ENCODE measurements at regions not wholly inside any gene's neighbourhood (a gene's known extent, or its start where the extent isn't known, plus 50 kb on each side); places are given as distances from the start of the nearest gene placed in this dataset.
"Not testable (repeated sequence)": the region's sequence is repeated elsewhere in the genome, so short reads cannot be mapped to it uniquely, and the experiment has no call there.

- DNase-seq = no peak
Measured at GRCh38 chr4:188754372-188755002, 615.2 kb downstream of the TRIML1 start.

GRCh38 chr4:188767496-188767895 lies 628.3 kb downstream of the TRIML1 start:
- DNase-seq = no peak

DNA sequence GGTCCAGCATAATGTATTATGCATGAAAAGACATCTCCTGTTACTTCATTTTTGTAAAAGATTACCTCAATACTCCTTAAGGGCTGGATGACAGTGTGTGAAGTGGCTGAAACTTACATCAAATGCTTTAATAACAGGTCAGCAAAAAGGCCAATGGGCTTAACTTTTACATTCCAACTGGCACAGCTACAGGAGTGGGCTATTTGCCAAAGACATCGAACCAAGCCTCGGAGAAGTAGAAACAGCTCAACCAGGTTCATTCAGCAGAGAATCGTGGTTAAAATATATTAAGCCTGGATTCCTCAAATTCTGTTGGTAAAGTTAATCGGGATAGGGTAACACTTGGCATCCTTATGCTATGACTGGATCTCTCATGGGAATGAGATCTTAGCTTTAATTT lies 639.7 kb downstream of the TRIML1 start:
- DNase-seq = no peak

GRCh38 chr4:188779581-188779980 lies 640.3 kb downstream of the TRIML1 start:
- no peak for DNase-seq

GRCh38 chr4:188780028-188780427 lies 640.8 kb downstream of the TRIML1 start:
- no peak for DNase-seq

- no peak for DNase-seq
Measured at GRCh38 chr4:188780686-188781085, 641.4 kb downstream of the TRIML1 start.

DNA sequence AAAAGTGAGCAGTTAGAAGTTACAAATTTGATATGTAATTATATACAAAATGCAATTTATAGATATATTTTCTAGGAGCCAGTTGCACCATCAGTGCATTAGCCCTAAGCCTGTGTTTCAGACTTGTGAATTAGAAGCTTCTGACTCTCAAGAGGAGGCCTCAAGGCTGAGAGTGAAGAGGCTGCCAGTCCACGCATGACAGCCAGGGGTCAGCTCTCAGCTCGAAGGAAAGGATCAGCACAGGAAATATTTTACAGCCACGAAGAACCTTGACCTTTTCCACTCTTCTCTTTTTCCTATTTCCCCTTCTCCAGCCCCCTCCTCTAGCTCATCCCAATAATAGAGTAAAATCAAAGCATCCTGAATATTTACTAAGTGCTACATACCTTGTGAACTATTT lies 642.4 kb downstream of the TRIML1 start:
- no peak for DNase-seq

GRCh38 chr4:188783175-188783574 lies 643.9 kb downstream of the TRIML1 start:
- no peak for DNase-seq

DNA sequence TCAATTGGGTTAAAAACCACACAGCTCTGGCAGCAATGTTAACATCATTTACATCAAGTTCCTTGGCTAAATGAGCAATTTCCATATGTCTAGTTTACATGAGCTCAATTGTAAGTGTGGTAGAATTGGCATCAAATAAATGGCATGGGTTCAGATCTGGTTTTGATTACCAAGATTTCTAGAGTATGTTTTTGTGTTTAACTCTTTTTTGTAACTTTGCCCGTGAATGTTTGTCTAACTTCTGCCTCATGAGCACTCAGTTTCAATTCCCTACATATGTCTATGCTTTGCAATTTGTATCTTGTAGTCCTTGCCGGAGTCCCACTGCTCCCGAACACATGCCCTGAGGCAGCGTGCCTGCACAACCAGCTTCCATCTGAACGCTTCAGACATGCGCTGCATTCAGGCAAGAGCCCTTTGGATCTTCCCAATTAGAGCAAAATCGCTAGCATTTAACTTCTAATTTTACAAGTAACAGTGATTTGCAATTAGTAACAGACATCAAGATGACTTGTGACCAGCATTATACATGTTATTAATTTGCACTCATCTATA lies 644.4 kb downstream of the TRIML1 start:
- no peak for DNase-seq

- DNase-seq = not testable (repeated sequence)
Measured at GRCh38 chr4:188796600-188796999, 657.4 kb downstream of the TRIML1 start.

GRCh38 chr4:188797011-188797410 lies 657.8 kb downstream of the TRIML1 start:
- DNase-seq = not testable (repeated sequence)

GRCh38 chr4:188804861-188805260 lies 665.6 kb downstream of the TRIML1 start:
- no peak for DNase-seq

- no peak for DNase-seq
Measured at GRCh38 chr4:188811121-188811520, 671.9 kb downstream of the TRIML1 start.

- DNase-seq = no peak
Measured at GRCh38 chr4:188812644-188813043, 673.4 kb downstream of the TRIML1 start.

DNA sequence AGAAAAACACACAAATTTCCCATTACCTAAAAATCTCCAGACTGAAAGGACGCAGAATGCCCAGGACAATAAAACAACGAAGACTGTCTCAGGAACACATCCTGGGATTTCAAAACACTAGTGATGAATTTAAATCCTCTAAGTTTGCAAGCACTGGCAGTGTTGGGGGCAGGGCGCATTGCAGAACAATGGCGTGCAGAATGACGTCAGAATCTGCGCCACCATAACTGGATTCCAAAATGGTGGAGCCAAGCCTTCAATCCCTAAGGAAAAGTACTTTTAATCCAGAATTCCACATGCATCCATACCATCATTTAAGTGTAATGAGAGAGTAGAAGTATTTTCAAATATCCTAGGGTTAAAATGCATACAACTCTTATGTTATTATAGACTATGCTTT lies 679.1 kb downstream of the TRIML1 start:
- no peak for DNase-seq

DNA sequence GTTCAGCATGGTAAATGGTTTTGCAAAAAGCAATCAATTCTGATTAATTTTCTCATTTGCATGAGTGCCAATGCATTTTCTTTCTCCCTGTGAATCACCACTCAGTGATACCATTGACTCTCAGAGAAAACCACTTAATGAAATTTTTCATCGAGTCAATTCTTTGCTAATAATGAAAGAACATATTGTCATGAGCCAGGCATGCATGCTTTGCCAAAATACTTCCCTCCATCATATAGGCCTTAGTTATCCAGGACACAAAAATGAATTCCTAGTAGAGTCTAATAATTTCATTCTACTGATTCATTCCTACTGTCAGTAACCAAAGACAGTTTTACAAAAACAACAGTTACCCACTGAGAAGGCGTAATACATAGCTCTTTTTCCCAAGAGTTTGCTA lies 680.0 kb downstream of the TRIML1 start:
- DNase-seq = no peak

DNA sequence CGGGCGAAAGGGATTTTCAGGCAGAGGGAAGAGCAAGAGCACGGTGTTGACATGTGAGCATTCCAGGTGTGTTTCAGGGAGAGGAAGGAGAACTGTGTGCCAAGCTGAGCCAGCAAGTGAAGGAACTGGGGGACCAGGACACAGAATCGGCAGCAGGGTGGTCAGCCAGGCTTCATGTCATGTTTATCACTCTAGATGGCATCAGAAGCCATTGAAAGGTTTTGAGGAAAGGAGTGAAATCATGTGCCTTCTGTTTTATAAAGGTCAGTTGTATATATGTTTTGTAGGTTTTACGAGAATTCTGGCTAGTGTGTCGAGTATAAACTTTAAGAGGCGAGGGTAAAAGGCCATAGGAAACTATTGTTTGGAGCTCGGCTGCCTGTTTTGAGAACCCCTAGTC lies 682.3 kb downstream of the TRIML1 start:
- DNase-seq = no peak

DNA sequence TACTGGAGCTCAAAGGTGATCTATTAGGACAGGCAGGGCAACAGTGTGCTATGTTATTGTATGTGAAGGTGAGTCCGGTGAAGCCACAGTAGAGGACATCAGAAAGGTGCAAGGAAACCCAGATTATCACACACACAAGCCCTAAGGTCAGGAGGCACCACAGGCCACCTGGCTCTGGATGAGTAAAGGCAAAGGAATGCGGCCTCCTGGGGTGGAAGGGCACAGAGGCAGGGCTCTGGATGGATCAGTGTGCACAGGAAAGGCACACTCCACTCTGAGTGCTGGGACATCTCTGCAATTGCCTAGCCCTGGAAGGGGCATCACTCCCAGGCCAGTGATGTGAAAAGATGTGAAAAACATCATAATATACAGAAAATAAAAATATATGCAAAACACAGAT lies 683.5 kb downstream of the TRIML1 start:
- DNase-seq = no peak

- DNase-seq = no peak
Measured at GRCh38 chr4:188824553-188824952, 685.3 kb downstream of the TRIML1 start.

GRCh38 chr4:188826393-188826792 lies 687.2 kb downstream of the TRIML1 start:
- DNase-seq = no peak

DNA sequence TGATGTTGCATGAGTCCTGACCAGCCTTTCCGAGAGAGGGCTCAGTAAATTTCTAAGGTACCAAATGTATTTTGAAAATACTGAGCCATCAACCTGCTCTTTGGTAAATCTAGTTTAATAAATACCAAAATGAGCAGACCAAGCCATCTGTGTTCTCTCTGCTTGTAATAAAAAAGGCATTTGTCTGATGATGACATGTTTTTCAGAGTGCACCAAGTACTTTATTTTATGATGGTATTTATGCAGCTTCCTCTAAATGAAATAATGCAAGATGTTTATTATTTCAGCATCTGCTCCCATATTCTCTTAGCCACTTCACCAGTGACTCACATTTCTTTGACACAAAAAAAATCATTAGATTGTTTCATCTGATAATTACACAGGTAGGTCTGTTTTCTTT lies 700.5 kb downstream of the TRIML1 start:
- DNase-seq = no peak

- DNase-seq = no peak
Measured at GRCh38 chr4:188841523-188841922, 702.3 kb downstream of the TRIML1 start.

- no peak for DNase-seq
Measured at GRCh38 chr4:188854436-188854835, 715.2 kb downstream of the TRIML1 start.

DNA sequence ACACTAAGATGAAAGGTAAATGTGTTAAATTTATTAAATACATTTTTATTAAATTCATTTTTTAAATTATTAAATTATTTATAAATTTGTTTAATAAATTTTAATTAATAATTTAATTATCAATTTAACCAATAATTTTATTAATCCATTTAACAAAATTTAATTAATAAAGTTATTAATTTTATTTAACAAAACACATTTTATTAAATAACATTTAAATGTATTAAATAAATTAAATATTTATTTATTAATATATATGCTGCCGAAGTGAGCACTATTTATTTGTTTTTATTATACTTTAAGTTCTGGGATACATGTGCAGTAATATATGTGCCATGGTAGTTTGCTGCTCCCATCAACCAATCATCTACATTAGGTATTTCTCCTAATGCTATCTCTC lies 719.5 kb downstream of the TRIML1 start:
- DNase-seq = no peak

DNA sequence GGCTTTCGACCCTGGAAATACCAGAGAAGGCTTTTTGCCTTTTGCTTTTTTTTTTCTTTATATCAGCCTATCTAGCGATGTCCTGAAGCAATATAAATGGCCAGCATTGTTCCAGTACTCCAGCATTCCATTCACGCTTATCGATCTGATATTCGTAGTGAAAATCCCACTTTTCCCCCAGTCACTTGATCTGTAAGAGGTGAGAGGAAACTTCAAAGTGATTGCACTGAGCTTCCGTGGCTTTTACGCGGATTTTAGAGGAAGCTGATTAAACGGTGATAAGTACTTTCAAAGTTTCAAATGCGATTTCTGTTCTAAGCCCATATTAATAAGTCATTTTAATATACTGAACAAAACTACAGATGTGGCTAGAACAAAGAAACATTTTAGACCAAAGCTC lies 725.5 kb downstream of the TRIML1 start:
- DNase-seq = no peak
